Umbilical cord (tissue), 1 donor: ENCODE measurements at regions not wholly inside any gene's neighbourhood (a gene's known extent, or its start where the extent isn't known, plus 50 kb on each side); places are given as distances from the start of the nearest gene placed in this dataset.
"Not testable (repeated sequence)": the region's sequence is repeated elsewhere in the genome, so short reads cannot be mapped to it uniquely, and the experiment has no call there.

Experiments used
- DNase-seq: peaks from one replicate; pipeline ENCODE4 v3.0.0-alpha.2; 2015; ENCODE audit warnings: low spot score

- DNase-seq = no peak
Measured at GRCh38 chr11:15837901-15838489, 518.4 kb downstream of the SOX6 start.

GRCh38 chr11:15839061-15839460 is 517.3 kb downstream of the SOX6 start:
- DNase-seq = no peak

GRCh38 chr11:15840966-15841365 is 515.4 kb downstream of the SOX6 start:
- DNase-seq = no peak

- peak; percentile 29 for DNase-seq
Measured at GRCh38 chr11:15841931-15842740, 514.2 kb downstream of the SOX6 start.

- DNase-seq = no peak
Measured at GRCh38 chr11:15843309-15843872, 513.0 kb downstream of the SOX6 start.

- DNase-seq = no peak
Measured at GRCh38 chr11:15845261-15845660, 511.1 kb downstream of the SOX6 start.

GRCh38 chr11:15848631-15849168 is 507.6 kb downstream of the SOX6 start:
- no peak for DNase-seq

GRCh38 chr11:15849257-15849656 is 507.1 kb downstream of the SOX6 start:
- no peak for DNase-seq

- not testable (repeated sequence) for DNase-seq
Measured at GRCh38 chr11:15850335-15850734, 506.0 kb downstream of the SOX6 start.

GRCh38 chr11:15851051-15851498 is 505.3 kb downstream of the SOX6 start:
- peak; percentile 50 for DNase-seq

- no peak for DNase-seq
Measured at GRCh38 chr11:15852179-15852578, 504.2 kb downstream of the SOX6 start.

- DNase-seq = no peak
Measured at GRCh38 chr11:15854245-15854644, 502.1 kb downstream of the SOX6 start.

GRCh38 chr11:15858881-15859280 is 497.5 kb downstream of the SOX6 start:
- no peak for DNase-seq

GRCh38 chr11:15859411-15859810 is 496.9 kb downstream of the SOX6 start:
- no peak for DNase-seq

- DNase-seq = no peak
Measured at GRCh38 chr11:15861256-15861655, 495.1 kb downstream of the SOX6 start.

- DNase-seq = no peak
Measured at GRCh38 chr11:15863411-15863810, 492.9 kb downstream of the SOX6 start.

GRCh38 chr11:15864026-15864805 is 492.1 kb downstream of the SOX6 start:
- DNase-seq = peak; percentile 73

GRCh38 chr11:15865212-15865987 is 490.9 kb downstream of the SOX6 start:
- DNase-seq = no peak

GRCh38 chr11:15867871-15868270 is 488.5 kb downstream of the SOX6 start:
- peak; percentile 68 for DNase-seq

GRCh38 chr11:15870911-15871310 is 485.4 kb downstream of the SOX6 start:
- no peak for DNase-seq
